Gastrocnemius medialis (tissue), 4 donors: ENCODE measurements at regions not wholly inside any gene's neighbourhood (a gene's known extent, or its start where the extent isn't known, plus 50 kb on each side); places are given as distances from the start of the nearest gene placed in this dataset.
"Not testable (repeated sequence)": the region's sequence is repeated elsewhere in the genome, so short reads cannot be mapped to it uniquely, and the experiment has no call there.

Experiments
- ATAC-seq, 2 donors: fragments of 150-250 bp; one replicate each; pipeline ENCODE4 v1.9.1; 2016
- DNase-seq, 2 donors: peaks; one replicate each; pipeline ENCODE4 v3.0.0-alpha.2; 2019
- H3K27ac ChIP-seq, 4 donors: fragments of 200-600 bp; sonication (generic); 1 replicate in 1 of 4; 2 replicates in 3 of 4; pipeline ENCODE4 v1.5.1; 2016 to 2018; ENCODE audit warnings: mild to moderate bottlenecking in 2 of 4, moderate library complexity in 1 of 4
- H3K27me3 ChIP-seq, 3 donors: fragments of 200-600 bp; sonication (generic) in 2 of 3; 1 replicate in 1 of 3; 2 replicates in 2 of 3; pipeline versions ENCODE4 v1.5.1 to v1.6.0; 2016 to 2019; ENCODE audit warnings: mild to moderate bottlenecking in 1 of 3, moderate library complexity in 1 of 3
- H3K36me3 ChIP-seq, 2 donors: fragments of 200-600 bp; sonication (generic) in 1 of 2; one replicate each; pipeline ENCODE4 v1.5.1; 2017 to 2018
- H3K4me1 ChIP-seq, 2 donors: fragments of 200-600 bp; sonication (generic) in 1 of 2; one replicate each; pipeline ENCODE4 v1.5.1; 2016 to 2017; ENCODE audit warnings: mild to moderate bottlenecking in 2 of 2
- H3K4me3 ChIP-seq, 4 donors: fragments of 200-600 bp; sonication (generic) in 3 of 4; 1 replicate in 1 of 4; 2 replicates in 3 of 4; pipeline ENCODE4 v1.5.1; 2016 to 2019; ENCODE audit warnings: mild to moderate bottlenecking in 2 of 4
- H3K9me3 ChIP-seq, 3 donors: fragments of 200-600 bp; sonication (generic) in 2 of 3; 1 replicate in 1 of 3; 2 replicates in 2 of 3; pipeline ENCODE4 v1.5.1; 2016 to 2019
- in situ Hi-C, 4 donors: fragments of 200-750 bp; cut with MboI; loops; one replicate each; pipeline versions ENCODE4 v1.15.0 to v1.8.0; 2017; ENCODE audit warnings: low sequenced_read_pairs in 4 of 4
- intact Hi-C: fragments of 100-400 bp; cut with DNase I; formaldehyde crosslinking; loops from one replicate; pipeline ENCODE4 v1.15.1; 2023; ENCODE audit warnings: low total_unique reads

- ATAC-seq, intact Hi-C loops, H3K27ac ChIP-seq, DNase-seq, H3K36me3 ChIP-seq, H3K27me3 ChIP-seq, in situ Hi-C loops, H3K9me3 ChIP-seq, H3K4me1 ChIP-seq, H3K4me3 ChIP-seq: not testable (repeated sequence)
Measured at GRCh38 chr15:20101281-20101680, 440.3 kb downstream of the GOLGA6L6 start.

- H3K4me1 ChIP-seq, H3K9me3 ChIP-seq, intact Hi-C loops, H3K4me3 ChIP-seq, H3K27ac ChIP-seq, H3K27me3 ChIP-seq, H3K36me3 ChIP-seq, ATAC-seq, in situ Hi-C loops, DNase-seq: not testable (repeated sequence)
Measured at GRCh38 chr15:20100604-20101270, 440.9 kb downstream of the GOLGA6L6 start.

- H3K4me3 ChIP-seq, DNase-seq, H3K27ac ChIP-seq, H3K9me3 ChIP-seq, intact Hi-C loops, H3K27me3 ChIP-seq, H3K4me1 ChIP-seq, ATAC-seq, in situ Hi-C loops, H3K36me3 ChIP-seq: not testable (repeated sequence)
Measured at GRCh38 chr15:20095699-20096303, 445.8 kb downstream of the GOLGA6L6 start.

- H3K4me3 ChIP-seq, intact Hi-C loops, H3K36me3 ChIP-seq, ATAC-seq, H3K27ac ChIP-seq, H3K9me3 ChIP-seq, H3K4me1 ChIP-seq, H3K27me3 ChIP-seq, in situ Hi-C loops: not testable (repeated sequence)
- DNase-seq = peak in 1 of 2 donors; percentile 3
Measured at GRCh38 chr15:20089541-20089940, 452.1 kb downstream of the GOLGA6L6 start.

- H3K4me1 ChIP-seq, H3K27me3 ChIP-seq, H3K9me3 ChIP-seq, H3K4me3 ChIP-seq, in situ Hi-C loops, intact Hi-C loops, H3K36me3 ChIP-seq, H3K27ac ChIP-seq, ATAC-seq, DNase-seq: not testable (repeated sequence)
Measured at GRCh38 chr15:20084026-20084425, 457.6 kb downstream of the GOLGA6L6 start.

GRCh38 chr15:20074082-20074481 is 467.5 kb downstream of the GOLGA6L6 start:
- H3K4me3 ChIP-seq, H3K9me3 ChIP-seq, in situ Hi-C loops, H3K27ac ChIP-seq, intact Hi-C loops, H3K4me1 ChIP-seq, DNase-seq, ATAC-seq, H3K27me3 ChIP-seq, H3K36me3 ChIP-seq: not testable (repeated sequence)

GRCh38 chr15:20069043-20069442 is 472.6 kb downstream of the GOLGA6L6 start:
- H3K9me3 ChIP-seq, H3K4me3 ChIP-seq, H3K36me3 ChIP-seq, ATAC-seq, H3K27me3 ChIP-seq, DNase-seq, in situ Hi-C loops, intact Hi-C loops, H3K4me1 ChIP-seq, H3K27ac ChIP-seq: not testable (repeated sequence)

- H3K4me3 ChIP-seq, in situ Hi-C loops, intact Hi-C loops, H3K27ac ChIP-seq, DNase-seq, H3K9me3 ChIP-seq, ATAC-seq, H3K4me1 ChIP-seq, H3K36me3 ChIP-seq, H3K27me3 ChIP-seq: not testable (repeated sequence)
Measured at GRCh38 chr15:20066173-20066572, 475.4 kb downstream of the GOLGA6L6 start.

GRCh38 chr15:20065508-20065907 is 476.1 kb downstream of the GOLGA6L6 start:
- intact Hi-C loops, H3K9me3 ChIP-seq, H3K4me1 ChIP-seq, in situ Hi-C loops, DNase-seq, H3K27ac ChIP-seq, H3K27me3 ChIP-seq, ATAC-seq, H3K4me3 ChIP-seq, H3K36me3 ChIP-seq: not testable (repeated sequence)

- H3K27me3 ChIP-seq, in situ Hi-C loops, H3K9me3 ChIP-seq, intact Hi-C loops, H3K4me1 ChIP-seq, H3K4me3 ChIP-seq, DNase-seq, H3K36me3 ChIP-seq, ATAC-seq, H3K27ac ChIP-seq: not testable (repeated sequence)
Measured at GRCh38 chr15:20063167-20063566, 478.4 kb downstream of the GOLGA6L6 start.

GRCh38 chr15:20060838-20061237 is 480.8 kb downstream of the GOLGA6L6 start:
- in situ Hi-C loops, intact Hi-C loops: not testable (repeated sequence)

GRCh38 chr15:20056871-20057270 is 484.7 kb downstream of the GOLGA6L6 start:
- in situ Hi-C loops, intact Hi-C loops, DNase-seq: not testable (repeated sequence)

More at GRCh38 chr15:20060838-20061237, 480.8 kb downstream of the GOLGA6L6 start:
- DNase-seq, ATAC-seq, H3K27ac ChIP-seq, H3K4me3 ChIP-seq, H3K9me3 ChIP-seq, H3K27me3 ChIP-seq, H3K4me1 ChIP-seq, H3K36me3 ChIP-seq: not testable (repeated sequence)

More at GRCh38 chr15:20056871-20057270, 484.7 kb downstream of the GOLGA6L6 start:
- not testable (repeated sequence) for H3K27me3 ChIP-seq, H3K4me1 ChIP-seq, H3K4me3 ChIP-seq, H3K36me3 ChIP-seq, H3K27ac ChIP-seq, H3K9me3 ChIP-seq, ATAC-seq
